Activated naive CD4-positive, alpha-beta T cell treated with anti-CD3 and anti-CD28 coated beads, Interleukin-2, amount 50 U/mL, for 24 hours (primary cell): ENCODE measurements at regions not wholly inside any gene's neighbourhood (a gene's known extent, or its start where the extent isn't known, plus 50 kb on each side); places are given as distances from the start of the nearest gene placed in this dataset.

Experiments
- H3K27ac Mint-ChIP-seq: one replicate; pipeline ENCODE4 v1.8.0; 2021; ENCODE audit warnings: mild to moderate bottlenecking, mixed read lengths
- H3K27me3 Mint-ChIP-seq: one replicate; pipeline ENCODE4 v1.8.0; 2021; ENCODE audit warnings: mixed read lengths
- H3K36me3 Mint-ChIP-seq: one replicate; pipeline ENCODE4 v1.8.0; 2021; ENCODE audit warnings: mixed read lengths
- H3K4me1 Mint-ChIP-seq: one replicate; pipeline ENCODE4 v1.8.0; 2021; ENCODE audit warnings: mixed read lengths
- H3K4me3 Mint-ChIP-seq: one replicate; pipeline ENCODE4 v1.8.0; 2021; ENCODE audit warnings: mild to moderate bottlenecking, mixed read lengths
- H3K9me3 Mint-ChIP-seq: one replicate; pipeline ENCODE4 v1.8.0; 2021; ENCODE audit warnings: mixed read lengths

- Mint-ChIP-seq H3K4me3 (no peak overlapping the region), H3K27ac (no peak overlapping the region), H3K4me1 (no peaks in the 10 kb centered on the region)
These were observed 271.4 kb downstream of the DCDC2C start for GRCh38 chr2:3974765-3975164.

GRCh38 chr2:3981446-3981987, 278.1 kb downstream of the DCDC2C start:
- H3K27me3 Mint-ChIP-seq: no peaks in the 10 kb centered on the region
- H3K9me3 Mint-ChIP-seq: peaks cover 3% of the 10 kb centered on the region
- no peak overlapping the region for H3K4me3 Mint-ChIP-seq
- no peaks in the 10 kb centered on the region for H3K4me1 Mint-ChIP-seq
- no peaks in the 10 kb centered on the region for H3K36me3 Mint-ChIP-seq
- no peak overlapping the region for H3K27ac Mint-ChIP-seq

More at GRCh38 chr2:3974765-3975164, 271.4 kb downstream of the DCDC2C start:
- Mint-ChIP-seq H3K36me3 (no peaks in the 10 kb centered on the region), H3K27me3 (no peaks in the 10 kb centered on the region), H3K9me3 (no peaks in the 10 kb centered on the region)

- Mint-ChIP-seq H3K4me1 (no peaks in the 10 kb centered on the region), H3K9me3 (peaks cover 3% of the 10 kb centered on the region), H3K36me3 (no peaks in the 10 kb centered on the region), H3K27ac (no peak overlapping the region), H3K27me3 (no peaks in the 10 kb centered on the region), H3K4me3 (no peak overlapping the region)
These were observed 278.8 kb downstream of the DCDC2C start for GRCh38 chr2:3982160-3982559.

- no peak overlapping the region for H3K4me3 Mint-ChIP-seq
- no peaks in the 10 kb centered on the region for H3K27me3 Mint-ChIP-seq
- peaks cover 4% of the 10 kb centered on the region for H3K9me3 Mint-ChIP-seq
- H3K36me3 Mint-ChIP-seq: no peaks in the 10 kb centered on the region
- no peak overlapping the region for H3K27ac Mint-ChIP-seq
- H3K4me1 Mint-ChIP-seq: no peaks in the 10 kb centered on the region
These were observed 282.7 kb downstream of the DCDC2C start for GRCh38 chr2:3986063-3986462.

- H3K4me3 Mint-ChIP-seq: no peak overlapping the region
These were observed 283.3 kb downstream of the DCDC2C start for GRCh38 chr2:3986530-3987258.

GRCh38 chr2:4002841-4003403, 299.5 kb downstream of the DCDC2C start:
- Mint-ChIP-seq H3K36me3 (no peaks in the 10 kb centered on the region), H3K27ac (no peak overlapping the region)

More at GRCh38 chr2:3986530-3987258, 283.3 kb downstream of the DCDC2C start:
- Mint-ChIP-seq H3K27me3 (no peaks in the 10 kb centered on the region), H3K4me1 (no peaks in the 10 kb centered on the region), H3K36me3 (no peaks in the 10 kb centered on the region), H3K9me3 (peaks cover 9% of the 10 kb centered on the region), H3K27ac (no peak overlapping the region)

GRCh38 chr2:4012197-4012596, 308.8 kb downstream of the DCDC2C start:
- Mint-ChIP-seq H3K27me3 (no peaks in the 10 kb centered on the region), H3K4me3 (no peak overlapping the region), H3K27ac (no peak overlapping the region), H3K4me1 (no peaks in the 10 kb centered on the region), H3K9me3 (no peaks in the 10 kb centered on the region), H3K36me3 (no peaks in the 10 kb centered on the region)

More at GRCh38 chr2:4002841-4003403, 299.5 kb downstream of the DCDC2C start:
- H3K4me1 Mint-ChIP-seq: no peaks in the 10 kb centered on the region
- H3K4me3 Mint-ChIP-seq: no peak overlapping the region
- no peaks in the 10 kb centered on the region for H3K9me3 Mint-ChIP-seq
- H3K27me3 Mint-ChIP-seq: no peaks in the 10 kb centered on the region

GRCh38 chr2:4018535-4018934, 315.2 kb downstream of the DCDC2C start:
- no peaks in the 10 kb centered on the region for H3K9me3 Mint-ChIP-seq
- H3K27ac Mint-ChIP-seq: no peak overlapping the region
- no peaks in the 10 kb centered on the region for H3K27me3 Mint-ChIP-seq
- no peaks in the 10 kb centered on the region for H3K36me3 Mint-ChIP-seq
- no peak overlapping the region for H3K4me3 Mint-ChIP-seq
- no peaks in the 10 kb centered on the region for H3K4me1 Mint-ChIP-seq

GRCh38 chr2:4020153-4020552, 316.8 kb downstream of the DCDC2C start:
- Mint-ChIP-seq H3K27me3 (peaks cover 3% of the 10 kb centered on the region), H3K36me3 (no peaks in the 10 kb centered on the region), H3K9me3 (no peaks in the 10 kb centered on the region), H3K27ac (no peak overlapping the region), H3K4me3 (no peak overlapping the region), H3K4me1 (no peaks in the 10 kb centered on the region)

GRCh38 chr2:4020649-4021048, 317.3 kb downstream of the DCDC2C start:
- peaks cover 3% of the 10 kb centered on the region for H3K27me3 Mint-ChIP-seq
- no peak overlapping the region for H3K27ac Mint-ChIP-seq
- H3K9me3 Mint-ChIP-seq: no peaks in the 10 kb centered on the region
- no peaks in the 10 kb centered on the region for H3K36me3 Mint-ChIP-seq
- no peak overlapping the region for H3K4me3 Mint-ChIP-seq
- no peaks in the 10 kb centered on the region for H3K4me1 Mint-ChIP-seq

- Mint-ChIP-seq H3K9me3 (peaks cover 4% of the 10 kb centered on the region), H3K27ac (no peak overlapping the region), H3K36me3 (no peaks in the 10 kb centered on the region), H3K4me3 (no peak overlapping the region), H3K4me1 (no peaks in the 10 kb centered on the region), H3K27me3 (peaks cover 3% of the 10 kb centered on the region)
These were observed 321.2 kb downstream of the DCDC2C start for GRCh38 chr2:4024605-4025004.

- Mint-ChIP-seq H3K9me3 (peaks cover 4% of the 10 kb centered on the region), H3K36me3 (no peaks in the 10 kb centered on the region), H3K27me3 (peaks cover 3% of the 10 kb centered on the region), H3K4me1 (no peaks in the 10 kb centered on the region), H3K4me3 (no peak overlapping the region), H3K27ac (no peak overlapping the region)
These were observed 325.7 kb downstream of the DCDC2C start for GRCh38 chr2:4029081-4029480.

GRCh38 chr2:4039896-4040295, 336.5 kb downstream of the DCDC2C start:
- Mint-ChIP-seq H3K27ac (no peak overlapping the region), H3K27me3 (peaks cover 3% of the 10 kb centered on the region), H3K36me3 (no peaks in the 10 kb centered on the region), H3K4me3 (no peak overlapping the region), H3K9me3 (peaks cover 18% of the 10 kb centered on the region), H3K4me1 (no peaks in the 10 kb centered on the region)

GRCh38 chr2:4047961-4048891, 344.9 kb downstream of the DCDC2C start:
- H3K4me3 Mint-ChIP-seq: no peak overlapping the region

GRCh38 chr2:4049463-4049862, 346.1 kb downstream of the DCDC2C start:
- Mint-ChIP-seq H3K4me1 (no peaks in the 10 kb centered on the region), H3K9me3 (peaks cover 12% of the 10 kb centered on the region), H3K27ac (no peak overlapping the region), H3K36me3 (no peaks in the 10 kb centered on the region), H3K4me3 (no peak overlapping the region), H3K27me3 (peaks cover 1% of the 10 kb centered on the region)

More at GRCh38 chr2:4047961-4048891, 344.9 kb downstream of the DCDC2C start:
- Mint-ChIP-seq H3K27ac (no peak overlapping the region), H3K36me3 (no peaks in the 10 kb centered on the region), H3K9me3 (peaks cover 19% of the 10 kb centered on the region), H3K4me1 (no peaks in the 10 kb centered on the region), H3K27me3 (peaks cover 1% of the 10 kb centered on the region)
